Activated CD8-positive, alpha-beta memory T cell treated with anti-CD3 and anti-CD28 coated beads for 36 hours (primary cell): ENCODE measurements at regions not wholly inside any gene's neighbourhood (a gene's known extent, or its start where the extent isn't known, plus 50 kb on each side); places are given as distances from the start of the nearest gene placed in this dataset.

Experiments
- CTCF ChIA-PET: fragments of 350-600 bp; sonication (Branson Sonifier 250); formaldehyde crosslinking; loops from one replicate; lab custom pipeline; 2021; ENCODE audit warnings: antibody characterized with exemption; lab: Charles Lee
- POLR2A ChIA-PET: fragments of 350-600 bp; sonication (Branson Sonifier 250); formaldehyde crosslinking; loops from one replicate; lab custom pipeline; 2021; ENCODE audit warnings: antibody characterized with exemption; lab: Charles Lee

- POLR2A ChIA-PET: no interaction called here
Observed at GRCh38 chr6:44650495-44650894, 263.0 kb downstream of the CDC5L start.

GRCh38 chr6:44650947-44651346 is 263.4 kb downstream of the CDC5L start:
- ChIA-PET POLR2A (no interaction called here), CTCF (interaction anchor here (1.4 kb wide), 1 partner anchor 175 kb away, joined by 3 read pairs; no protein-coding TSS in a partner anchor)

More at GRCh38 chr6:44650495-44650894, 263.0 kb downstream of the CDC5L start:
- CTCF ChIA-PET: interaction anchor here (1.4 kb wide), 1 partner anchor 175 kb away, joined by 3 read pairs; no protein-coding TSS in a partner anchor

DNA sequence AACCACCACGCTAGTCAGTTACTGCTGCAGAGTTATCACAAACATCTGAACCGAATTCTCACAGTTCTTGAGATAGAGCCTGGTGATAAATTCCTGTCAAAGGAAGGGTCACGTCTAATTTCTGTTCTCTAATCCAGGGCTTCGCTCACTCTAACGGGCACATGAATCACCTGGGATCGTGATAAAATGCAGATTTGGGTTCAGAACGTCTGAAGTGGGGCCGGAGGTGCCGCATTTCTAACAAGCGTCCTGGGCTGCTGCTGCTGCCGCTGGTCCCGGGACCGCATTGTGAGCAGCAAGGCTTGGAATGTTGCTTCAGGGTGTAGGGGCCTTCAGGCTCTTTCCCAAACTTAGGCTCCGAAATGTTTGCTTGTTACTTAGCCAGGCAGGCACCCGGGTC is 264.1 kb downstream of the CDC5L start:
- POLR2A ChIA-PET: no interaction called here
- CTCF ChIA-PET: no interaction called here

DNA sequence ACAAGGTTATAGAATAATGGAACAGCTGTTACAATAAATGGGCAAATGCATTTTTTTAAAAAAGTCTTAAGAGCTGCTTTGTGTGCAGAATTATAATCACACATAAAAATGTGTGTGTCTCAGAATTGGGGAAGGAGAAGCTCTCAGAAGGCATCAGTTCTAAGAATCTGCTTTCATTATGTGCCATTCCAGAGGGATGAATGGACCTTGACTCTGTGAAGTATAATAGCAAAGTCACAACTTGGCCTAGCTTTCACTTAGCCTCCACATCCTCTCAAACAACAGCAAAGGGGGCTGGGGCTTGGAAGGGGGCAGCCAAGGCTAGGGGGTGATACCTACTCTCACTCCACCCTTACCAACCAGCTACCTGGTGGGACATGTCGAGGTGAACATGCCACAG is 265.0 kb downstream of the CDC5L start:
- POLR2A ChIA-PET: no interaction called here
- CTCF ChIA-PET: interaction anchor here (1.2 kb wide), 1 partner anchor 268 kb away, joined by 3 read pairs; no protein-coding TSS in a partner anchor

- ChIA-PET POLR2A (no interaction called here), CTCF (interaction anchor here (1.2 to 1.3 kb wide), 2 partner anchors 22 to 268 kb away, joined by 3 to 5 read pairs; no protein-coding TSS in a partner anchor)
Observed at GRCh38 chr6:44653091-44653490, 265.6 kb downstream of the CDC5L start.

DNA sequence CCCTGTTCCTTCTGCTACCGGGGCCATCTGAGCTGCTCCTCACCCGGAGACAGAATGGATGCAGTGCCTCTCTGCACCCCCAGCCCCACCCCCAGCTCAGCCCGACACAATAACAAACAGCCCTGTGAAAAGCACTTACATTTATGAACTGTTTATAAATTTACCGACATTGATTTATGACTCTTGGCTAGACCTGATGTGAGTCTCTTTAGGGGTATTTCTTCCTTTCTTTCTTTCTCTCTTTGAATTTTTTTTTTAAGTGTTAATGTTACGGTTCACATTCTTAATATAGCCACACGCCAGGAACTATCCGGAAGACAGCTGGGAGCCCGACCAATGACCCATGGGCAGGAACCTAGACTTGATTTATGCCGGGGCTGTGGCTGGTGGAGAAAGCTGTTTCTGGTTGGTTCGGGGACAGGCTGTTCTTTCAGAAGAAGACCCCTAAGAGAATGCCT is 266.3 kb downstream of the CDC5L start:
- CTCF ChIA-PET: interaction anchor here (1.2 to 1.4 kb wide), 3 partner anchors 14 to 267 kb away, joined by 3 to 5 read pairs (median 4); no protein-coding TSS in a partner anchor
- POLR2A ChIA-PET: no interaction called here

DNA sequence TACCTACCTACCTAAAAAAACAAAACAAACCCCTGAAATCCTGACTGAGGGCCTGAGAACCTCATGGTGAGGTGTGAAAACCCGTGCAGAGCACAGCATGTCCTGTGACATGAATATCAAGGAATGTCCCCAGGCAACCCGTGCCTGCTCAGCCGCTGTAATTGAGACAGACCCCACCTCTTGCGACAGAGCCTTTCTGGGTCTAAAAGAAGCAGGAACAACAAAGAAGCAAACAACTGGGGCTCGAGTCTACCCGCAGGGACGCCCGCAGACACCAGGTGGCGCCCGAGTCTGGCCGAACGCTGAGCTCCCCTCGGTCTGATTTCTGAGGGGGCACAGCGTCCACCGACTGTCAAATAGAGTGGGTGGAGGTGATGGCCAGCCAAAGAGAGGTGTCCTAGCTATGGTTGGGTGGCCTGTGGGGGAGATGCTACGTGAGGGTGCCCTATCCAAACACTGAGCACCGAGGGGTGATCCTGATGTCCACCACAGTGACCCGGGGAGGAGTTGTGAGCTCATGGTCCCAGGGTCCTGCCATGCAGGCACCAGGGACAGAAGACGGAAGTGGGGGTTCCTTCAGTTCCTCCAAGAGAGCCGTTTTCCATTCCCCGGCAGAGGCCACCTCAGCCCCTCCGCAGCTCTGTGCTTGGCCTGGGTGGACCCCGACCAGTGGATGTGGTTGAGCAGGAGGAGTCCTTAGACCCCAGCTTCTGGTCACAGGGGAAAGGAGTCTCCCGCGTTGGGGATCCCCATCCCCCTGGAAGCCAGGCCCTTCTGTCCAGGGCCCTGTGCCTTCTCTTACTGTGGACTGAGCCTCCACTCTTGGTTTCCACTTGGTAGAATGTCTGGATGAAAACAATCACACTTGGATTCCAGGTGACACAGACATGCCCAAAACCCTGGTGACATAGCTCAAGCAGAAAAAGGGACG is 268.2 kb downstream of the CDC5L start:
- ChIA-PET CTCF (interaction anchor here (0.6 to 2.5 kb wide), 18 partner anchors 8 to 1267 kb away, joined by 3 to 13 read pairs (median 3); partner anchors contain the start of gene SUPT3H), POLR2A (interaction anchor here (0.6 to 0.8 kb wide), 2 partner anchors 51 to 1059 kb away, joined by 3 read pairs; no protein-coding TSS in a partner anchor)

GRCh38 chr6:44656691-44657090 is 269.2 kb downstream of the CDC5L start:
- POLR2A ChIA-PET: no interaction called here
- CTCF ChIA-PET: interaction anchor here (1.4 to 2.5 kb wide), 3 partner anchors 12 to 26 kb away, joined by 3 to 13 read pairs (median 8); no protein-coding TSS in a partner anchor

DNA sequence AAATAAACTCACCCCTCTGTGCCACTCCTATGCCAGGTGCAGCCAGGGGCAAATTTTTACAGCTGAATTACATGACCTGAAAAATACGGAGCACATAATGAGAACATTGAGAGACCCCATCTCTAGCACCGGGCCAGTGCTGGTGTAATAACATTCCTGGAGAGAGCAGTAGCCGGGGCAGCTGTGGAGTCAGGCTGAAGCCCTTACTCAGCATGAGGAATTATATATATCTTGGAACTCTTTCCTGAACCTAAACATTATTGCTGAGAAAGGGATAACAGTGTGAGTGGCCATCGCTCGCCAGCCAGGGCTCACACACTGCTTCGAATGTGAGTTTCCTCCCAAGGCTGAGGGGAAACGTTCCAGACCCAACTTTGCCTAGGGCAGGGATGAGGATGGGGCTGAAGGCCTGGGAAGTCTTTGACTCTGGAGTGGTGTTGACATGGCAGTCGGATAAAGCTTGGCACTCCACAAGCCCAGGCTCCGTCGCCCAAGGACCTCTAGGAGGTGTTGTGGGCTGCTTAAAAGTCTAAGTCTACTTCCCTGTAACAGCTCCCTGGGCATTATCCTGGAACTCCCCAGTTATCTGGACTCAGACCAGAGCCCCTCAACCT is 269.8 kb downstream of the CDC5L start:
- ChIA-PET POLR2A (no interaction called here), CTCF (interaction anchor here (2.5 kb wide), 1 partner anchor 11 kb away, joined by 13 read pairs; no protein-coding TSS in a partner anchor)

DNA sequence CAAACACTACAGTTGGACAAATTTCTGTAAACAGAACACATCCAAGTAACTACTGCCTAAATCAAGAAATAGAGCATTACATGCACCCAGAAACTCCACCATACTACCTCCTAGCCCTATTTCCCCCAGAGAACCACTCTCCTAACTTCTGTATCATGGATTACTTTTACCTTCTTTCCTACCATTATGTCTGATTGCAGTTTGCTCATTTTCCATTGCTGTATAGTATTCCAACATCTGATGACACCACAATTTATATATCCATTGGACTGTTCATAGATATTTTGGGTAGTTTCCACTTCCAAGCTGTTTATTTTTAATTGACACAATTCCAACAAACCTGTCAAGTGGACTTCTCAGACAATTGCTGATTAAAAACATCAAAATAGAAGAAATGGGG is 271.1 kb downstream of the CDC5L start:
- POLR2A ChIA-PET: no interaction called here
- CTCF ChIA-PET: no interaction called here

- CTCF ChIA-PET: interaction anchor here (1.6 kb wide), 1 partner anchor 9 kb away, joined by 3 read pairs; no protein-coding TSS in a partner anchor
- POLR2A ChIA-PET: no interaction called here
Observed at GRCh38 chr6:44659726-44660125, 272.2 kb downstream of the CDC5L start.

DNA sequence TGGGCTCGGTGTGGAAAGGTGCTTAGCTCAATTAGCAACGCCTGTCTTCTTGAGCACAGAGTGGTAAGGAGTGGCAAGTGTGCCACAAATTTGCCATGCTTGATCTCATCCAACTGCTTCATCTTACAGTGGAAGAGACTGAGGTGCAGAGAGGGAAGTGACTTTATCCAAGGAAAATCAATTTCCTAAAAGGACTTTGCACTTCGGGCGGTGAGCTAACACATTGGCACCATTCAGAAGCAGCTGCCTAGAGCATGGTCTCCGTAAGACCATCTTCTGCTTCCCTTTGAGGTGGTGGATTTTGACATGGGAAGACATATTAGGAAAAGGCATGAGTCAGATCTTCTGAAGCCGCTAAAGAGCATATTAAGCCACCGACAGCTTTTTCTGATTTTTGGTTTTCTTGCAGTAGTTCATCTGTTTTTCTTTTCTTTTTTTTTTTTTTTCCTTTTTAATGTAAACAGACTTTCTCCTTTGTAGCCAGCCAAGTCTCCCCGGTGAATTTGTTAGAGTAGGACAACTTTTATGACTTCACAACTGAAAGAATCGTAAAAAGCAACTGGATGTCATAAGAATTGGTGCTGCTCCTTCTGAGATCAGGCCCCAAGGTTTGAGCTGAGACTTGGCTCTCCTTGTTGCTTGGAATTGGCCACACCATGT is 273.2 kb downstream of the CDC5L start:
- ChIA-PET CTCF (interaction anchor here (0.7 to 1.6 kb wide), 2 partner anchors 8 to 236 kb away, joined by 3 to 4 read pairs; no protein-coding TSS in a partner anchor), POLR2A (no interaction called here)

- POLR2A ChIA-PET: no interaction called here
Observed at GRCh38 chr6:44661221-44662008, 273.9 kb downstream of the CDC5L start.

DNA sequence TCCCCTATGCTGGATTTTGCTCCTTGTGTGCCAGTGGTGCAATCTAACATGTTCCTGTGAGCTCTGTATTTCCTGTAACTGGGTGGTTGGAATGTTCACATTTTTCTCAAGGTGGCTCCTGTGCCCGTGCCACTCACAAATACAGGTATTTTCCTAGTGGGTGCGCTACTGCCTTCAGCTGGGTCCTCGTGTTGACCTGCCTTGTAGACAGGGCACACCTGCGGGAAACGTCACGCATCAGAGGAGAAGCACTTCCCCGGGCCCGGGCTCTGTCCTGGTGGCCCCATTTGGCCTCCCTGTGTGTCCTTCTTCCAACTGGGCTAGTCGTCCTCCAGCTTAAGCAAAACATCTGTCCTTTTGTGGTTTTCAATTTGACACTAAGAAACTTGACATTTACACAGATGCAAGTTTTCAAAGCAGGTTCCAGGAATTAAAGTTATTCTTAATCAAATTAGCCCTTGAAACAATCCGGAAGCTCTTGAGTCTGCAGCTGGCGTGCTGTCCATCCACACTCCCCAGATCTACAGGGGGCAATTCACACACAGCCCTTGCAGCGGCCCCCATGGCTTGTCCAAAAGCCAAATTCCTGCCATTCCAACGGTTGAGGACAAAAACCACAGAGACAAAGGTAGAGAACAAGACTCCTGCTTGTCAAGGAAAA is 275.1 kb downstream of the CDC5L start:
- CTCF ChIA-PET: interaction anchor here (1.4 kb wide), 1 partner anchor 19 kb away, joined by 3 read pairs; no protein-coding TSS in a partner anchor
- POLR2A ChIA-PET: no interaction called here

More at GRCh38 chr6:44661221-44662008, 273.9 kb downstream of the CDC5L start:
- CTCF ChIA-PET: no interaction called here

- POLR2A ChIA-PET: no interaction called here
- CTCF ChIA-PET: interaction anchor here (2.0 kb wide), 1 partner anchor 8 kb away, joined by 6 read pairs; no protein-coding TSS in a partner anchor
Observed at GRCh38 chr6:44663860-44664634, 276.5 kb downstream of the CDC5L start.

DNA sequence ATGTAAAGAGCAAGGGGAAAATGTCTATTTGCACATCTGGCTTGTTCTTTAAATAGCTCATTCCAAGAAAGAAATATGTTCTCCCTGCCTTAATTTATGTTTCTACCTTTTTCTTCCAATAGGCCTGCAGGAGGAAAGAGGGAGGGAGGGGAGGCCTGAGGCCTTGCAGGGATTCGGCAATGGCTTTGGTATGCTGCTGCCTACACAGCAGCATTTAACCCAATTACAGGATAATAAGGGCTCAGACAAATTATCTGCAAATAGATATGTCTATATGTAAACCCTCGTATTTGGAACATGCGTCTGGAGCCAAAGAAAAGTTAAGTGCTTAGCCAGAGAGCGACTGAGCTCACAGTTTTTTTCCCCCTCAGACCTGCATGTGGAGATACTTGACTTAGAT is 277.2 kb downstream of the CDC5L start:
- POLR2A ChIA-PET: no interaction called here
- CTCF ChIA-PET: interaction anchor here (2.0 kb wide), 1 partner anchor 9 kb away, joined by 6 read pairs; no protein-coding TSS in a partner anchor

- ChIA-PET CTCF (interaction anchor here (2.0 kb wide), 1 partner anchor 10 kb away, joined by 6 read pairs; no protein-coding TSS in a partner anchor), POLR2A (no interaction called here)
Observed at GRCh38 chr6:44665143-44665542, 277.6 kb downstream of the CDC5L start.
